ENCODE measurements at regions not wholly inside any gene's neighbourhood (a gene's known extent, or its start where the extent isn't known, plus 50 kb on each side); places are given as distances from the start of the nearest gene placed in this dataset.

GRCh38 chr3:177250151-177250550 is 52.9 kb upstream of the TBL1XR1 start:
- TF ChIP-seq CTCF (IDR thresholded peaks at IDR 0.05; ENCODE audit: low read depth, low read length, poor library complexity, severe bottlenecking) (no peak), EZH2phosphoT487 (IDR thresholded peaks at IDR 0.05; ENCODE audit: borderline replicate concordance, low read length) (no peak)
